ENCODE measurements at regions not wholly inside any gene's neighbourhood (a gene's known extent, or its start where the extent isn't known, plus 50 kb on each side); places are given as distances from the start of the nearest gene placed in this dataset.
A peak's percentile ranks its signal among the peaks of the same experiment; 100 is the strongest.

DNA sequence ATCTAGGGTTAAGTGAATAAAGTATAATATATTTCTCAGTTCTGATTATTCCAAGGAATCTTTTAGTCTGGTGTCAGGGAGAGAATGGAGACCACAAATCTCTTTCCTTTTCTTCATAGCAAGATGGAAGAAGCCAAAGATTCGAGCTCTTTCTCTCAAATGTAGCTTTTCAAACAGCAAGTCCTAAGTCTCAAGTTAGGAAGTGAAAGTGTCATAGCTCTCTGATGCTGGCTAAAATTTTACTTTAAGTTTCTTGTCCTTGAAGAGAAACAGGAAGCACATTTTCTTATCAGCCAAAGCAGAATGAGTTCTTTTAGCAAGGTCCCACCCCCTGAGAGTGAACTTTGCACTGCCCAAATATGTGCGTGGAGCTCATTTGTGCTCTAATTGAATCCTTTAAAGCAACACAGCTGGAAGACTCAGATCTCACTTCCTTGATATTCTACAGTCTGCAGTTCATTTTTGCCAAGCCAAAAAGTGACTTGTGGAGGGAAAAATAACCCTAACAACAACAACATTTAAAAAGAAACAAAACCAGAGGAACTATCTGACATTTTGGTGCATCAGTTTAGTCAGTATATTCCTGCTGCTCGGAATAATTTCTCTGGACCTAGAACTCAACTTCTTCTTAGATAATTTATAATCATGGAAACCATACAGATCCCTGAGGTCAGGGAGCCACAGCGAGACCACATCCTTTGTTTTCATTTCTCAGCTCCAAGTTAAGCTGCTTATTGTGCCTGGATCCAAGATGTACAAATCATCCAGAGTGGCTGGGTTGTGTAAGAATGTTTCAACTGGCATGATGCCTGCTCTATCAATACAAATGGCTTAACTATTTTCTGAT lies 238.7 kb upstream of the P2RY1 start (continued):
- no peak for TF ChIP-seq TSHZ1 (CRISPR knock-in tag; IDR thresholded peaks at IDR 0.05)
- no peak for TF ChIP-seq ZNF140 (CRISPR knock-in tag; IDR thresholded peaks at IDR 0.05)
- TF ChIP-seq DDX20 (tag; IDR thresholded peaks at IDR 0.05; ENCODE audit: low read depth) = 0 out of 2 replicates have a peak, but pooled peaks have one; percentile 26
- no peak for TF ChIP-seq NCOA1 (IDR thresholded peaks at IDR 0.05; ENCODE audit: low read depth)
- TF ChIP-seq ETS1 (conservative IDR thresholded peaks at IDR 0.05; ENCODE audit: control insufficient read depth, low read depth, low read length) = no peak
- no peak for TF ChIP-seq NBN (IDR thresholded peaks at IDR 0.05; ENCODE audit: low read depth)
- TF ChIP-seq ZMIZ1 (IDR thresholded peaks at IDR 0.05; ENCODE audit: low read depth in 2 of 2, low read length in 2 of 2) = no peak
- TF ChIP-seq HMG20B (CRISPR knock-in tag; IDR thresholded peaks at IDR 0.05) = no peak
- TF ChIP-seq ZBTB49 (CRISPR knock-in tag; IDR thresholded peaks at IDR 0.05; ENCODE audit: borderline replicate concordance) = no peak
- TF ChIP-seq, protein P1, sequence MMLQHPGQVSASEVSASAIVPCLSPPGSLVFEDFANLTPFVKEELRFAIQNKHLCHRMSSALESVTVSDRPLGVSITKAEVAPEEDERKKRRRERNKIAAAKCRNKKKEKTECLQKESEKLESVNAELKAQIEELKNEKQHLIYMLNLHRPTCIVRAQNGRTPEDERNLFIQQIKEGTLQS (IDR thresholded peaks at IDR 0.05) = no peak
- TF ChIP-seq, protein P1 (CRISPR knock-in tag; conservative IDR thresholded peaks at IDR 0.05) = no peak
- no peak for TF ChIP-seq KLF10 (CRISPR knock-in tag; IDR thresholded peaks at IDR 0.05)
- no peak for TF ChIP-seq BRF2 (IDR thresholded peaks at IDR 0.05; ENCODE audit: borderline replicate concordance, insufficient read depth, insufficient read length)

Measured in K562 (cell line).